MM.1S (cell line): ENCODE measurements at regions not wholly inside any gene's neighbourhood (a gene's known extent, or its start where the extent isn't known, plus 50 kb on each side); places are given as distances from the start of the nearest gene placed in this dataset.

Source experiments
- EZH2 ChIP-seq: fragments of 300-600 bp; sonication (generic); optimal IDR thresholded peaks from 2 replicates; pipeline ENCODE3; 2017; ENCODE audit warnings: low read depth, mild to moderate bottlenecking, antibody characterized with exemption, low read length, mixed read lengths
- EZH2phosphoT487 ChIP-seq: fragments of 300-600 bp; sonication (generic); IDR thresholded peaks from 2 replicates; pipeline ENCODE4 v1.6.1; 2018; ENCODE audit warnings: antibody characterized with exemption, low read length
- TF ChIP-seq, protein P1 (sequence below): fragments of 300-600 bp; sonication (generic); IDR thresholded peaks from 2 replicates; pipeline ENCODE4 v1.5.1; 2016; ENCODE audit warnings: antibody characterized with exemption, low read length, mixed read lengths

DNA sequence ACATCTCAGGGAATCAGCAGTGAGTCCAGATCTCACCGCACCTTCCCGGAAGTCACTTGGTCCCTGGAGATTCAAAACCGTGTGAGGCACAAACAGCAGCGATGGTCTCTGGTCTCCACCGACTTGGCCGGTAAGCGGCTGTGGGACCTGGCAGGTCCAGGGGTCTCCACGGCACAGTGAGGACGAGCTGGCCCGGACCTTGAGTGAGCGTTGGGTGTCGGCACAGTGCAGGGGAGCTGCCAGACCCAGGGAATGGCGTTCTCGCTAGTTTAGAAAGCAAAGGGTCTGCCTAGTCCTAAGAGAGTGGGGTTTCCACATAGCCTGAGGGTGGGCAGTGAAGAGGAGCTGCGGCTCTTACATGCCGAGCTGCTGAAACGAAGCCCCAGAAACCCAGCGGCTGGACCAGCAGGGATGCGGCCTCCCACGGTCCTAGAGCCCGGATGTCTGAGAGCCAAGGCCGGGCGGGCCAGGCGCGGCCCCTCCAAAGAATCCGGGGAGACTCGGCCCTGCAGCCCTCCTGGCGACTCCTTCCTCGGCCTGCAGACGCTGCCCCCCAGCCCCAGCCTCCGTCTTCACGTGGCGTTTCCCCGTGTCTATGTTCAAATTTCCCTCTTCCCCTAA is 185.0 kb downstream of the ERMARD start:
- TF ChIP-seq, protein P1, sequence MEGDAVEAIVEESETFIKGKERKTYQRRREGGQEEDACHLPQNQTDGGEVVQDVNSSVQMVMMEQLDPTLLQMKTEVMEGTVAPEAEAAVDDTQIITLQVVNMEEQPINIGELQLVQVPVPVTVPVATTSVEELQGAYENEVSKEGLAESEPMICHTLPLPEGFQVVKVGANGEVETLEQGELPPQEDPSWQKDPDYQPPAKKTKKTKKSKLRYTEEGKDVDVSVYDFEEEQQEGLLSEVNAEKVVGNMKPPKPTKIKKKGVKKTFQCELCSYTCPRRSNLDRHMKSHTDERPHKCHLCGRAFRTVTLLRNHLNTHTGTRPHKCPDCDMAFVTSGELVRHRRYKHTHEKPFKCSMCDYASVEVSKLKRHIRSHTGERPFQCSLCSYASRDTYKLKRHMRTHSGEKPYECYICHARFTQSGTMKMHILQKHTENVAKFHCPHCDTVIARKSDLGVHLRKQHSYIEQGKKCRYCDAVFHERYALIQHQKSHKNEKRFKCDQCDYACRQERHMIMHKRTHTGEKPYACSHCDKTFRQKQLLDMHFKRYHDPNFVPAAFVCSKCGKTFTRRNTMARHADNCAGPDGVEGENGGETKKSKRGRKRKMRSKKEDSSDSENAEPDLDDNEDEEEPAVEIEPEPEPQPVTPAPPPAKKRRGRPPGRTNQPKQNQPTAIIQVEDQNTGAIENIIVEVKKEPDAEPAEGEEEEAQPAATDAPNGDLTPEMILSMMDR, result no peak
- TF ChIP-seq EZH2, result no peak
- no peak for TF ChIP-seq EZH2phosphoT487
